ENCODE measurements at regions not wholly inside any gene's neighbourhood (a gene's known extent, or its start where the extent isn't known, plus 50 kb on each side); places are given as distances from the start of the nearest gene placed in this dataset.

DNA sequence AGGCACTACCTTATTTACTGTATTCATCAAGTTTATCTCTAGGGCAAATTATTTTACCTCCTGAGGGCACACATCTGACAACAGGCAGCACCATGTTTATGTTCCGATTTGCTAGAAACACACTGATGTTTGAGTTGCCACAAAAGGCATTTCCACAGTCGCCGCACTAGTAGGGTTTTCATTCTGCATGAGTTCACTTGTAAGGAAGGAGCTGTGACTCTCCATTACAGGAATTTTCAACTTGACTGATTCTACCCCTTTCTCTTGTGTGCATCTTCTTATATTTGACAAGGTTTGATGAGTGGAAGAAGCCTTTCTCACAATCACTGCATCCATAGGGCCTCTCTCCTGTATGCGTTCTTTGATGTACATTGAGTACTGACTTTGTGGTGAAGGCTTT, 455.9 kb upstream of the CNTN5 start:
- no peak overlapping the region for H3K4me3 Mint-ChIP-seq
- no peaks in the 10 kb centered on the region for H3K27me3 Mint-ChIP-seq
- no peaks in the 10 kb centered on the region for H3K36me3 Mint-ChIP-seq (ENCODE audit: low read depth)
- H3K27ac Mint-ChIP-seq, result no peak overlapping the region
- H3K9me3 Mint-ChIP-seq, result peaks cover 15% of the 10 kb centered on the region
- H3K4me1 Mint-ChIP-seq (ENCODE audit: low read depth), result no peaks in the 10 kb centered on the region

DNA sequence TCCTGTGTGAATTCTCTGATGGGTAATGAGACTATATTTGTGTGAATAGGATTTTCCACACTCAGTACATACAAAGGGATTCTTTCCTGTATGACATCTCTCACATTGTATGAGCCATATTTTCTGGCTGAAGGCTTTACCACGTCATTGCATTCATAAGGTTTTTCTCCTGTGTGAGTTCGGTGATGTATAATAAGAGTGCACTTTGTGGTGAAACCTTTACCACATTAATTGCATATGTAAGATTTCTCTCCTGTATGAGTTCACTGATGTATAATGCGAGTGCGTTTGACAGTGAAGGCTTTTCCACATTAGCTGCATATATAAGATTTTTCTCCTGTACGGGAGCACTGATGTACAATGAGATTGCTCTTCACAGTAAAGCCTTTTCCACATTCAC, 455.4 kb upstream of the CNTN5 start:
- H3K36me3 Mint-ChIP-seq (ENCODE audit: low read depth), result no peaks in the 10 kb centered on the region
- peaks cover 12% of the 10 kb centered on the region for H3K9me3 Mint-ChIP-seq
- H3K27ac Mint-ChIP-seq, result no peak overlapping the region
- H3K4me3 Mint-ChIP-seq, result no peak overlapping the region
- H3K4me1 Mint-ChIP-seq (ENCODE audit: low read depth), result no peaks in the 10 kb centered on the region
- no peaks in the 10 kb centered on the region for H3K27me3 Mint-ChIP-seq

DNA sequence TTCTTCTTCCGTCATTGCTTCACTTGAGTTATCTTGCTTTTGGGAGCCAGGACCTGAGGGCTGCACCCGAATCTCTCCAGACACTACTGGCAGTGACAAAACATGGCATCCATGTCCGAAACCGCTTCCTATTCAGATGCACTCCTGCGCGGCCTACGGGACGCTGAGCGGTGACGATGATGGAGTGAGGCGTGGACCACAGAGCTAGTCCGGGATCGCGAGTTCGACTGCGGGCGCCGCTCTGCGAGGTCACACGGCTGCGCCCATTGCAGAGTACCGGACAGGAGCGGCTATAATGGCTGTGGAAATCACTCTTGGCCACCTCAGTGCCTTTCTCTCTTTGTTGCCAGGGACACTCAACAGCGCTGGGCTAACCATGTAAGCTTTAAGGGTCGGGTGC, 453.8 kb upstream of the CNTN5 start:
- no peak overlapping the region for H3K4me3 Mint-ChIP-seq
- H3K4me1 Mint-ChIP-seq (ENCODE audit: low read depth), result no peaks in the 10 kb centered on the region
- no peaks in the 10 kb centered on the region for H3K27me3 Mint-ChIP-seq
- no peak overlapping the region for H3K27ac Mint-ChIP-seq
- peaks cover 11% of the 10 kb centered on the region for H3K9me3 Mint-ChIP-seq
- H3K36me3 Mint-ChIP-seq (ENCODE audit: low read depth), result no peaks in the 10 kb centered on the region

DNA sequence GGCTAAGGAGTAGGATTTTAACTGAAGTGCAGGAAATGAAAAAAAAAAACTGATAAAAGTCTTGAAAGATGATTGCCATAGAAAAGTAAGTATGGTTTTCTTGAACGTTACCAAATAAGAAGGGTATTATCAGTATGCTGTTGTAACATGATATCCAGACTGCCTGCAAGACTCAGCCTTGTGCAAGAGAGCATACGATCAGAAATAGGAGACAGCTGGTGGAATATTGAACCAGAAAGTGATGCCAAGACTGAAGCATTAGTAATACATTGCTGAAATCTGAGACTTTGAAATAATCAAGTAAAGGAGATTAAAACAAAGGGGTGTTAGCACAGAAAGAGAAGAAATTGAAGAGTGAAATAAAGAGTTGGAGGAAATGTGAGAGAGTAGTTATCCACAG, 452.7 kb upstream of the CNTN5 start:
- no peak overlapping the region for H3K27ac Mint-ChIP-seq
- no peak overlapping the region for H3K4me3 Mint-ChIP-seq
- no peaks in the 10 kb centered on the region for H3K27me3 Mint-ChIP-seq
- H3K36me3 Mint-ChIP-seq (ENCODE audit: low read depth), result no peaks in the 10 kb centered on the region
- H3K4me1 Mint-ChIP-seq (ENCODE audit: low read depth), result no peaks in the 10 kb centered on the region
- peaks cover 11% of the 10 kb centered on the region for H3K9me3 Mint-ChIP-seq

DNA sequence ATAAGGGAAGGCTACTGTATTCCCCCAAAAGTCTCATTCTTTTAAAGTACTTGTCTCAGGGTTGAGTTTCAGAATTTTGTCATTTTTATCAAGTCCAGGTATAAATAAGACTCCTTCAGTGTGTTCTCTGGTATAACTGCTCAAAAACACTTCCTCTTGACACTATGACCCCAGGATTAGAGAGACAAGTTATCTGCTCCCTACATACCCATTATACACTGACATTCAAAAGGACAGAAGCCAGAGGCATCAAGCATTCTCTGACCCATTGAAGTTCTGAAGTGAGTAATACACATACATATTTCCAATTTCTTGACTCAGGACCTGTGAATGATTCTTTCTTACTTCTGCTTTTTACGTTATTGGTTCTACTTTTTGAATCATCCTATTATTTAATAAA, 447.8 kb upstream of the CNTN5 start:
- Mint-ChIP-seq H3K27me3 (no peaks in the 10 kb centered on the region), H3K9me3 (peaks cover 8% of the 10 kb centered on the region), H3K4me3 (no peak overlapping the region), H3K27ac (no peak overlapping the region), H3K4me1 (ENCODE audit: low read depth) (no peaks in the 10 kb centered on the region), H3K36me3 (ENCODE audit: low read depth) (no peaks in the 10 kb centered on the region)

DNA sequence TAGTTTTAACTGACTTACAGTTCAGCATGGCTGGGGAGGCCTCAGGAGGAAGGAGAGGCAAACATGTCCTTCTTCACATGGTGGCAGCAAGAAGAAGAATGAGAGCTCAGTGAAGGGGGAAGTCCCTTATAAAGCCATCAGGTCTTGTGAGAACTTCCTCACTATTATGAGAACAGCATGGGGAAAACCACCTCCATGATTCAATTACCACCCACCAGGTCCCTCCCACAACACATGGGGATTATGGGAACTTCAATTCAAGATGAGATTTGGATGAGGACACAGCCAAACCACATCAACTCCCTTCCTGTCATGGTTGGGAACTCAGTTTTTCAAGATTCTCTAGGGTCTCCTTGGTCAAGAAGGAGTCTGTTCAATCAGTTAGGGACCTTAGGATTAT, 432.9 kb upstream of the CNTN5 start:
- Mint-ChIP-seq H3K4me3 (no peak overlapping the region), H3K9me3 (peaks cover 7% of the 10 kb centered on the region), H3K36me3 (ENCODE audit: low read depth) (no peaks in the 10 kb centered on the region), H3K4me1 (ENCODE audit: low read depth) (no peaks in the 10 kb centered on the region), H3K27me3 (no peaks in the 10 kb centered on the region), H3K27ac (no peak overlapping the region)

DNA sequence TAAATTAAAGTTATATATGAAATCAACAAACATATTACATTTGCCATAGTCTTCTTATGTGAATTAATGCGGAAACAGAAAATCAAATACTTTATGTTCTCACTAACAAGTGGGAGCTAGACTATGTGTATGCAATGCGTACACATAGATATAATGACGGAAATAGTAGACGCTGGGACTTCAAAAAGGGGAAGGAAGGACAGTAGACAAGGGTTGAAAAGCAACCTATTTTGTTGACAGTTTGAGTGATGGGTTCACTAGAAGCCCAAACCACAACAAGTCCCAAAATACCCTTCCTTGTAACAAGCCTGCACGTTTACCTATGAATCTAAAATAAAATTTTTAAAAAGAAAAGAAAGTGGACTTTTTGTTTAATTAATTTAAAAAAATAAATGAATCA, 430.8 kb upstream of the CNTN5 start:
- no peaks in the 10 kb centered on the region for H3K27me3 Mint-ChIP-seq
- H3K4me3 Mint-ChIP-seq, result no peak overlapping the region
- H3K9me3 Mint-ChIP-seq, result peaks cover 15% of the 10 kb centered on the region
- no peak overlapping the region for H3K27ac Mint-ChIP-seq
- no peaks in the 10 kb centered on the region for H3K36me3 Mint-ChIP-seq (ENCODE audit: low read depth)
- no peaks in the 10 kb centered on the region for H3K4me1 Mint-ChIP-seq (ENCODE audit: low read depth)

DNA sequence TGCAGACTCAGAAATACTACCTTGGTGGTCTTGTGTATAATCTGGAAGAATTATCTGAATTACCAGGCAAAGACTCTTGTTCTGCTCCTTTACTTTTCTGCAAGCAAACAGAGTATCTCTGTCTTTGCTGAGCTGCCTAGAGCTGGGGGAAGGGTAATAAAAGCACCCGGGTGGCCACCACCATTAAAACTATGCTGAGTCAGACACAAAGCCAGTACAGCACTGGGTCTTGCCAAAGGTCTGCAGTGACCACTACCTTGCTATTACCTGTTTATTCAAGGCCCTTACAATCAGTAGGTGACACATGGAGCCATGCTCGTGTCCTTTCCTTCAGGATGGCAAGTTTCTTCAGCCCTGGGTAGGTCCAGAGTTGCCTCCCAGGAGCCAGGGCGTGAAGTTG, 420.6 kb upstream of the CNTN5 start:
- no peaks in the 10 kb centered on the region for H3K27me3 Mint-ChIP-seq
- H3K27ac Mint-ChIP-seq, result no peak overlapping the region
- no peaks in the 10 kb centered on the region for H3K36me3 Mint-ChIP-seq (ENCODE audit: low read depth)
- no peaks in the 10 kb centered on the region for H3K9me3 Mint-ChIP-seq
- H3K4me3 Mint-ChIP-seq, result no peak overlapping the region
- H3K4me1 Mint-ChIP-seq (ENCODE audit: low read depth), result no peaks in the 10 kb centered on the region

DNA sequence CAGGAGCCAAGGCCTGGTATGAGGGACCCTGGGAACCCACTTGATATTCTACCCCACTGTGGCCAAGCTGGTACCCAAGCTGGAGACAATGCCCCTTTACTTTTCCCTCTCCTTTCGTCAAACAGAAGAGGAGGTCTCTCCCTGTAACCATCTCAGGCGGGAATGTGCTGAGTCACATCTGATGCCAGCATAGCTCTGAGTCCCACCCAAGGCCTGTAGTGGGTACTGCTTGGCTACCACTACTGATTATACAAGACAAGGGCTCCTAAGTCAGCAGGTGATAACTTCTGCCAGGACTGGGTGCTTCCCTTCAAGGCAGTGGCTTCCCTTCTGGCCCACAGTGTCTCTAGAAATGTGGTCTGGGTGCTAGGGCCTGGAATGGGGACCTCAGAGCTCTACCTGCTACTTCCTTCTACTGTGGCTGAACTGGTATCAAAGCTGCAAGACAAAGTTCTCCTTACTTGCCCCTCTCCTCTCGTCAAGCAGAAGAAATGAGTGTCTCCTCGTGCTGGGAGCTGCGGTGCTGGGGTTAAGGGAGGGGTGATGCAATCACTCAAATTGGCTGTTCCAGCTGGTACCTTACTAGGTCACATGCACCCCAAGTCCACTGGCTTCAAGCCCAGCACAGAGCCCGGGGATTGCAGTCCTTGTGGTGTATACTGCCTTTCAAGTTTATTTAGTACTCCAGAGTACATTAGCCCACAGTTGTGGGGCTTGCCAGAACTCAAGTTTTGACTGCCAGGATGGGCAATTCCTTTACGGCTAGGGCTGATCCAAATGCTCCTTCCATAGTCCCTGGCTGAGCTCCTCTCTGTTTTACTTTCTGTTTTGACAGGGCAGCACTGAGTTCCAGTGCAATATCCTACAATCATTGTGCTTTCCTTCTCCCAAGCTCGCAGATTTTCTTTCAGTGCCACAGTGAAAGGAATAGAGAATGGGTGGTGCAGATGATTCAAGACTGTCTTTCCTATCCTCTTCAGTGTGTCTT, 419.7 kb upstream of the CNTN5 start:
- Mint-ChIP-seq H3K36me3 (ENCODE audit: low read depth) (no peaks in the 10 kb centered on the region), H3K27ac (no peak overlapping the region), H3K9me3 (no peaks in the 10 kb centered on the region), H3K4me1 (ENCODE audit: low read depth) (no peaks in the 10 kb centered on the region), H3K27me3 (no peaks in the 10 kb centered on the region), H3K4me3 (no peak overlapping the region)

DNA sequence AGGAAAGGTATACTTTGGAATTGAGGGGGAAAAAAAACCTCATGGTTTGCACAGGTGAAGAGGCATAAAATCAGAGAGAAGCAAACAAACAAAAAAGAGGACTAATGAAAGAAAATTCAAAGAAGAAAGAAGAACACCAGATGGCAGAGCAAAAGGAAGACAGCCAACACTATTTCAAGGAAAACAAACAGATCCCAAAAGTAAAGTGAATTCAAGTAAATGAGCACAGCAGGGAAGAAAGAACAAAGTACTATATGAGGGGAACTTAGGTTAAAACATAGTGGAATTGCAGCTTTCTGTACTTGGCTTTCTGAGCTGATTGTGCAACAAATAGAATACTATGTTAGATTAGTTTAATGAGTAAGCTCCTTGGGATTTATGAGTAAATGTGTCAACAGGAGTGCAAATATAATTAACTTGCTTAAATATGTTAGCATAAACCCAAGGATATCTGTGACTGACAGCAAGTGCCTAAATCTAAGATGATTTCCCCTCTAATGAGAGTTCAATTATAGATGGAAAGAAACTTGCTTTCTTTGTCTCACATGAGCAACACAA, 404.6 kb upstream of the CNTN5 start:
- Mint-ChIP-seq H3K27ac (no peak overlapping the region), H3K27me3 (no peaks in the 10 kb centered on the region), H3K36me3 (ENCODE audit: low read depth) (no peaks in the 10 kb centered on the region), H3K9me3 (peaks cover 17% of the 10 kb centered on the region), H3K4me1 (ENCODE audit: low read depth) (no peaks in the 10 kb centered on the region), H3K4me3 (no peak overlapping the region)

DNA sequence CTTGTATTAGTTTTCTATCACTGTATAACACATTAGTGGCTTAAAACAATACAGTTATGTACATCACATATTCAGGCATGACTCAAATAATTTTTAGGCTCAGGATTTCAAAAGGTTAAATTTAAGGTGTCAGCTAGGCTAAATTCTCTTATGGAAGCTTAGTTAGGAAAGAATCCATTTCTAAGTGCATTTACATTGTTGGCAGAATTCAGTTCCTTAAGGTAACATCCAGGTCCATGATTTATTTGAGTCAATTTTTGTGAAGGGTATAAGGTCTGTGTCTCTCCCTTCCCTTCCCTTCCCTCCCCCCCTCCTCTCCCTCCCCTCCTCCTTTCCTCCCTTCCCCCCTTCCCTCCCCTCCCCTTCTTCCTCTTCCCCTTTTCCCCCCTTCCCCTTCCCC, 399.0 kb upstream of the CNTN5 start:
- Mint-ChIP-seq H3K27me3 (no peaks in the 10 kb centered on the region), H3K27ac (no peak overlapping the region), H3K36me3 (ENCODE audit: low read depth) (no peaks in the 10 kb centered on the region), H3K9me3 (peaks cover 25% of the 10 kb centered on the region), H3K4me3 (no peak overlapping the region), H3K4me1 (ENCODE audit: low read depth) (no peaks in the 10 kb centered on the region)

DNA sequence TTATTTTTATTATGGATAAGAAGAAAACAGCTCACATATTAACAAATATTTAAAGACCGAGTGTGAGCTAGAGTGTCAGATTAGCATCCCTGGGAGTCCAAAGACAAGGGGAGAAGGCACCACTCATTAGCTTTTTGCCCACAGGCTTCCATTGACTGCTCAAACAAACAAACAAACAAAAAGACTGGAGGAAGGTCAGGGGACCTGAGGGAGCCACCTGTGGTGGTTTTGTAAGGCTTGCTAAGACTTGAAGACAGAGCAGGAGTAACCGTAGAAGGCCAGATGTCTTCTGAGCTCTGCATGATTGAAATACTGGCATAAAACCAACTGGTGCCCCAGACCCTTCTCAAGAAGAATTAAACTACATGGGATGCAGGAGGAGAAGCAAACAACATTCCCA, 395.2 kb upstream of the CNTN5 start:
- Mint-ChIP-seq H3K4me1 (ENCODE audit: low read depth) (no peaks in the 10 kb centered on the region), H3K27me3 (no peaks in the 10 kb centered on the region), H3K4me3 (no peak overlapping the region), H3K9me3 (peaks cover 20% of the 10 kb centered on the region), H3K36me3 (ENCODE audit: low read depth) (no peaks in the 10 kb centered on the region), H3K27ac (no peak overlapping the region)

DNA sequence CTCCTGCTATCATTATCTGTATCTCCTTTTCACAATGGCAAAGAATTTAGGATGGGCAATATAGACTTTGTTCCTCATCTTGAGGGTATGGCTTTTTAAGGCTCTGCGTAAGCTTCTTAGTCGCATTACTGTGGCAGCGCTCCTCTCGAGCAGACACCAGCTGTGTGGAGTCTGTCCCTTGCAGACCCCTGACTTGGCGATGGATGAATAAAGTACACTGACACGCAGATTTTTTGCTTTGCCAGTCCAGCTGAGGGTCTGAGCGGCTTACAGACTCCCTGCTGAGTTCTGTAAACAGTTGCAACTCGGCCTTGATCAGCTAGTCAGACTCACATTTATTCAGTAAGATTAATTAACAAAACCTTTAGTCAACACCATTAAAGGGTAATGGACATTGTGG, 390.0 kb upstream of the CNTN5 start:
- Mint-ChIP-seq H3K36me3 (ENCODE audit: low read depth) (no peaks in the 10 kb centered on the region), H3K9me3 (peaks cover 8% of the 10 kb centered on the region), H3K4me3 (no peak overlapping the region), H3K27ac (no peak overlapping the region), H3K27me3 (no peaks in the 10 kb centered on the region), H3K4me1 (ENCODE audit: low read depth) (no peaks in the 10 kb centered on the region)

DNA sequence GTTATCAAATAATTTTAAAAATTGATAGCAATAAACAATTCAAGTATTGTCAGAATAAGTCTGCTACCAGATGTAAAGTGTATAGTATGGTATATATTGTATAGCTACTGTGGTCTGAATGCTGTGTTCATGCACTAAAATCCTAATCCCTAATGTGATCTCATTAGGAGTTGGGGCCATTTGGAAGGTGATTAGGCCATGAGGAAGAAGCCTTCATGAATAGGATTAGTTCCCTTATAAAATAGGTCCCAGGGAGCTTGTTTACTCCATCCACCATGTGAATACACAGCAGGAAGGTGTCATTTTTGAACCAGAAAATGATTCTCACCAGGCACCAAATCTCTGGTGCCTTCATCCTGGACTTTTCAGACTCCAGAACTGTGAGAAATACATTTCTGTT, 363.0 kb upstream of the CNTN5 start:
- no peaks in the 10 kb centered on the region for H3K9me3 Mint-ChIP-seq
- no peaks in the 10 kb centered on the region for H3K4me1 Mint-ChIP-seq (ENCODE audit: low read depth)
- no peaks in the 10 kb centered on the region for H3K36me3 Mint-ChIP-seq (ENCODE audit: low read depth)
- H3K27ac Mint-ChIP-seq, result no peak overlapping the region
- no peak overlapping the region for H3K4me3 Mint-ChIP-seq
- H3K27me3 Mint-ChIP-seq, result no peaks in the 10 kb centered on the region

DNA sequence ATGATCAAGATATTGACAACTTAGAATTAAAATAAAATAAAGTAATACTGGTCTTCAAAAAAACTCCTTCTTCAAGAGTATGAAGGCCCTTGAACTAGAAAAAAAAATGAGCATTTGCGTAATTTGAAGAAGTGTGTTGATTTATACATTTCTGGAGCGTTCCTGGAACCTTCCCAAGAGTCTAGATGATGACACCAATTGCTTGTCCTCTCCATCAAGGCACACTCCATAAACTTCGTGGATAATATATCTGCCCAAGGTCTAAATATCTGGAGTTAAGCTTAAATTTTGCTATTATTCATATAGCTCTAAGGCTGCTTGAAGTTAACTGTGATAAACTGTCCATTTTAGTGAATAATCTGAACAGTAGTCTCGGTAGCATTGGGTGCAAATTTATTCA, 361.3 kb upstream of the CNTN5 start:
- no peaks in the 10 kb centered on the region for H3K9me3 Mint-ChIP-seq

DNA sequence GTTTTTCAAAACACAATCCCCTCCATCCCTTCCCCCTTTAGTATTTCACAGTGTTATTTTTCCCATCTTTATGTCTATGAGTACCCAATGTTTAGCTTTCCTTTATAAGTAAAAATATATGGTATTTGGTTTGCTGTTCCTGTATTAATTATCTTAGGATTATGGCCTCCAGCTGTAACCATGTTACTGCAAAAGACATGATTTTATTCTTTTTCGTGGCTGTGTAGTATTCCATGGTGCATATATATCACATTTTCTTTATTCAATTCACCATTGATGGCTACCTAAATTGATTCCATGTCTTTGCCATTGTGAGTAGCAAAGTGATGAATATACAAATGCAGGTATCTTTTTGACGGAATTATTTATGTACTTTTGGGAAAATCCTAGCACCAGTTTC, 346.4 kb upstream of the CNTN5 start:
- H3K27ac Mint-ChIP-seq, result no peak overlapping the region
- H3K4me3 Mint-ChIP-seq, result no peak overlapping the region
- no peaks in the 10 kb centered on the region for H3K27me3 Mint-ChIP-seq
- peaks cover 23% of the 10 kb centered on the region for H3K9me3 Mint-ChIP-seq
- no peaks in the 10 kb centered on the region for H3K4me1 Mint-ChIP-seq (ENCODE audit: low read depth)
- no peaks in the 10 kb centered on the region for H3K36me3 Mint-ChIP-seq (ENCODE audit: low read depth)

More for the DNA sequence above, 361.3 kb upstream of the CNTN5 start:
- H3K27me3 Mint-ChIP-seq, result no peaks in the 10 kb centered on the region
- H3K4me3 Mint-ChIP-seq, result no peak overlapping the region
- no peaks in the 10 kb centered on the region for H3K4me1 Mint-ChIP-seq (ENCODE audit: low read depth)
- no peak overlapping the region for H3K27ac Mint-ChIP-seq
- H3K36me3 Mint-ChIP-seq (ENCODE audit: low read depth), result no peaks in the 10 kb centered on the region
